IMR-90 (cell line): ENCODE measurements at regions not wholly inside any gene's neighbourhood (a gene's known extent, or its start where the extent isn't known, plus 50 kb on each side); places are given as distances from the start of the nearest gene placed in this dataset.
"Not testable (repeated sequence)": the region's sequence is repeated elsewhere in the genome, so short reads cannot be mapped to it uniquely, and the experiment has no call there.

ENCODE experiments used
- ATAC-seq: fragments of 200-7000 bp; cut with Tn5 transposase; 2 replicates; pipeline ENCODE4 v1.9.1; 2020; ENCODE audit warnings: low read depth, mild to moderate bottlenecking, moderate library complexity
- BruUV-seq: library from RNA; stranded (reverse); fragments of 400-500 nt; replicated peaks from 2 replicates; lab custom pipeline; 2021; lab: Mats Ljungman, UMichigan
- CTCF ChIA-PET: fragments of 300-600 bp; formaldehyde crosslinking; extraction: SDS; loops from one replicate; lab custom pipeline; 2021; ENCODE audit warnings: antibody characterized with exemption; lab: Yijun Ruan, JAX
- POLR2A ChIA-PET: fragments of 300-600 bp; sonication (Branson Sonifier 250); formaldehyde crosslinking; loops from one replicate; lab custom pipeline; 2022; ENCODE audit warnings: antibody characterized with exemption; ENCODE audit not compliant: unreplicated experiment; lab: Charles Lee
- DNase-seq: peaks from one replicate; pipeline ENCODE4 v3.0.0; 2013
- H2AFZ ChIP-seq: replicated peaks from 2 replicates; pipeline ENCODE3; 2013; ENCODE audit warnings: low read length, mild to moderate bottlenecking; ENCODE audit not compliant: poor library complexity
- H2AK5ac ChIP-seq: 2 replicates; pipeline ENCODE4 v1.6.1; 2013; ENCODE audit warnings: low read depth, low read length, inconsistent platforms
- H2AK9ac ChIP-seq: replicated peaks from 2 replicates; pipeline ENCODE3; 2013; ENCODE audit warnings: mild to moderate bottlenecking, low read depth, low read length, moderate library complexity; ENCODE audit not compliant: poor library complexity
- H2BK120ac ChIP-seq: 2 replicates; pipeline ENCODE4 v1.6.1; 2013; ENCODE audit warnings: low read depth, low read length, inconsistent platforms
- H2BK15ac ChIP-seq: 3 replicates; pipeline ENCODE4 v1.6.1; 2013; ENCODE audit warnings: low read depth, low read length, inconsistent platforms
- H2BK20ac ChIP-seq: 2 replicates; pipeline ENCODE4 v1.6.1; 2013; ENCODE audit warnings: low read depth, mild to moderate bottlenecking, inconsistent platforms, low read length, moderate library complexity
- H2BK5ac ChIP-seq: 2 replicates; pipeline ENCODE4 v1.6.1; 2013; ENCODE audit warnings: mild to moderate bottlenecking, low read depth, low read length, inconsistent platforms; ENCODE audit not compliant: poor library complexity, severe bottlenecking
- H3K14ac ChIP-seq: replicated peaks from 2 replicates; pipeline ENCODE4 v1.6.1; 2013; ENCODE audit warnings: low read depth, low read length, inconsistent platforms
- H3K18ac ChIP-seq: 2 replicates; pipeline ENCODE4 v1.6.1; 2013; ENCODE audit warnings: low read depth, low read length, control low read depth
- H3K23ac ChIP-seq: 2 replicates; pipeline ENCODE4 v1.6.1; 2013; ENCODE audit warnings: low read depth, low read length, inconsistent platforms
- H3K27ac ChIP-seq: 2 replicates; pipeline ENCODE4 v1.5.1; 2013; ENCODE audit warnings: mild to moderate bottlenecking, control low read depth, low read length; ENCODE audit not compliant: insufficient read depth
- H3K27me3 ChIP-seq: 2 replicates; pipeline ENCODE4 v1.6.1; 2013; ENCODE audit warnings: low read length; ENCODE audit not compliant: control insufficient read depth, insufficient read depth
- H3K36me3 ChIP-seq: 2 replicates; pipeline ENCODE4 v1.6.1; 2013; ENCODE audit warnings: low read length, mixed read lengths; ENCODE audit not compliant: control insufficient read depth, insufficient read depth
- H3K4ac ChIP-seq: 2 replicates; pipeline ENCODE4 v1.6.1; 2013; ENCODE audit warnings: low read depth, low read length, inconsistent platforms
- H3K4me1 ChIP-seq: 2 replicates; pipeline ENCODE4 v1.6.1; 2013; ENCODE audit warnings: low read length, mixed read lengths; ENCODE audit not compliant: control insufficient read depth, insufficient read depth
- H3K4me2 ChIP-seq: 2 replicates; pipeline ENCODE4 v1.6.1; 2013; ENCODE audit warnings: low read depth, mild to moderate bottlenecking, control low read depth, low read length, moderate library complexity
- H3K4me3 ChIP-seq: 2 replicates; pipeline ENCODE4 v1.5.1; 2013; ENCODE audit warnings: low read depth, mild to moderate bottlenecking, control low read depth, low read length, moderate library complexity; ENCODE audit not compliant: insufficient read depth
- H3K56ac ChIP-seq: 2 replicates; pipeline ENCODE4 v1.6.1; 2013; ENCODE audit warnings: low read length, inconsistent platforms; ENCODE audit not compliant: insufficient read depth; ENCODE audit errors: extremely low read depth
- H3K79me1 ChIP-seq, 2 experiments: 2 replicates each; pipeline ENCODE4 v1.6.1; 2013; ENCODE audit warnings: low read length in 2 of 2, inconsistent platforms in 1 of 2, low read depth in 1 of 2
- H3K9ac ChIP-seq: 2 replicates; pipeline ENCODE4 v1.6.1; 2013; ENCODE audit warnings: low read depth, low read length, control low read depth
- H3K9me1 ChIP-seq: 2 replicates; pipeline ENCODE4 v1.6.1; 2013; ENCODE audit warnings: low read length, inconsistent platforms; ENCODE audit not compliant: insufficient read depth
- H3K9me3 ChIP-seq: 2 replicates; pipeline ENCODE4 v1.6.1; 2013; ENCODE audit warnings: low read length; ENCODE audit not compliant: control insufficient read depth, insufficient read depth
- H4K20me1 ChIP-seq: 2 replicates; pipeline ENCODE4 v1.6.1; 2013; ENCODE audit warnings: low read length, inconsistent platforms; ENCODE audit not compliant: insufficient read depth
- H4K5ac ChIP-seq: 2 replicates; pipeline ENCODE4 v1.6.1; 2013; ENCODE audit warnings: mild to moderate bottlenecking, low read depth, low read length, control low read depth
- H4K8ac ChIP-seq, 2 experiments: 2 replicates each; pipeline ENCODE4 v1.6.1; 2013; ENCODE audit warnings: low read depth in 2 of 2, low read length in 2 of 2, control low read depth in 1 of 2, inconsistent platforms in 1 of 2
- H4K91ac ChIP-seq: 2 replicates; pipeline ENCODE4 v1.6.1; 2013; ENCODE audit warnings: low read depth, low read length, inconsistent platforms; ENCODE audit not compliant: insufficient read depth
- WGBS, 2 experiments: methylation state at CpG; one replicate each; pipeline versions ENCODE4 v1.1.5 to v1.1.7; 2013; ENCODE audit warnings: missing lambda C conversion rate in 2 of 2; ENCODE audit not compliant: insufficient read length in 1 of 2; ENCODE audit errors: extremely low coverage in 2 of 2; 5-methylcytosine and 5-hydroxymethylcytosine counted together
- dilution Hi-C: fragments of 300-500 bp; cut with HindIII; formaldehyde crosslinking; loops from one replicate; pipeline ENCODE4 v1.14.3; 2018; ENCODE audit warnings: low sequenced_read_pairs; ENCODE audit not compliant: unreplicated experiment
- in situ Hi-C: fragments of 300-500 bp; cut with MboI; formaldehyde crosslinking; loops from 3 replicates; pipeline ENCODE4 v1.14.3; 2019; ENCODE audit warnings: low sequenced_read_pairs, inconsistent platforms, mixed read lengths
- intact Hi-C: fragments of 100-400 bp; cut with micrococcal nuclease; formaldehyde crosslinking; loops from 2 replicates; pipeline ENCODE4 v1.10.0; 2022

DNA sequence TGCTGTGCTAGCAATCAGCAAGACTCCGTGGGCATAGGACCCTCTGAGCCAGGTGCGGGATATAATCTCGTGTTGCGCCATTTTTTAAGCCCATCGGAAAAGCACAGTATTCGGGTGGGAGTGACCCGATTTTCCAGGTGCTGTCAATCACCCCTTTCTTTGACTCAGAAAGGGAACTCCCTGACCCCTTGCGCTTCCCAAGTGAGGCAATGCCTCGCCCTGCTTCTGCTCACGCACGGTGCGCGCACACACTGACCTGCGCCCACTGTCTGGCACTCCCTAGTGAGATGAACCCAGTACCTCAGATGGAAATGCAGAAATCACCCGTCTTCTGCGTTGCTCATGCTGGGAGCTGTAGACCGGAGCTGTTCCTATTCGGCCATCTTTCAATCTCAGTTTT is 372.6 kb downstream of the CDC5L start:
- BruUV-seq, H2AK9ac ChIP-seq, H3K23ac ChIP-seq, H3K36me3 ChIP-seq, H3K18ac ChIP-seq, H3K14ac ChIP-seq, H2BK20ac ChIP-seq, H3K9me3 ChIP-seq, H3K79me1 ChIP-seq, H3K4ac ChIP-seq, H3K4me1 ChIP-seq, H3K4me2 ChIP-seq, ATAC-seq, DNase-seq, H3K9me1 ChIP-seq, H3K4me3 ChIP-seq, H4K5ac ChIP-seq, H3K56ac ChIP-seq, H3K9ac ChIP-seq, H4K20me1 ChIP-seq, in situ Hi-C loops, H3K27ac ChIP-seq, dilution Hi-C loops, POLR2A ChIA-PET, CTCF ChIA-PET, H4K91ac ChIP-seq, intact Hi-C loops, H3K27me3 ChIP-seq, H2AFZ ChIP-seq, H2AK5ac ChIP-seq, H2BK120ac ChIP-seq, H2BK5ac ChIP-seq, H4K8ac ChIP-seq, H2BK15ac ChIP-seq: not testable (repeated sequence)
- WGBS, 2 experiments: 90% methylated on average over 11 of the region's 18 CpGs; no CpG with 5 or more reads in 1 of the 2 experiments
